Glutamatergic neuron (in vitro differentiated cells): ENCODE measurements at regions not wholly inside any gene's neighbourhood (a gene's known extent, or its start where the extent isn't known, plus 50 kb on each side); places are given as distances from the start of the nearest gene placed in this dataset.

Experiments used
- DNase-seq: peaks from one replicate; pipeline ENCODE4 v3.0.0; 2022
- H3K27ac Mint-ChIP-seq: one replicate; pipeline ENCODE4 v1.8.0; 2020; ENCODE audit warnings: mild to moderate bottlenecking, mixed read lengths, inconsistent platforms; ENCODE audit not compliant: unreplicated experiment
- H3K27me3 Mint-ChIP-seq: one replicate; pipeline ENCODE4 v1.8.0; 2020; ENCODE audit warnings: mild to moderate bottlenecking, moderate library complexity, mixed read lengths, inconsistent platforms; ENCODE audit not compliant: unreplicated experiment
- H3K36me3 Mint-ChIP-seq: one replicate; pipeline ENCODE4 v1.8.0; 2020; ENCODE audit warnings: mild to moderate bottlenecking, mixed read lengths, inconsistent platforms; ENCODE audit not compliant: unreplicated experiment
- H3K4me1 Mint-ChIP-seq: one replicate; pipeline ENCODE4 v1.8.0; 2020; ENCODE audit warnings: mild to moderate bottlenecking, low read depth, mixed read lengths, inconsistent platforms; ENCODE audit not compliant: unreplicated experiment
- H3K4me3 Mint-ChIP-seq: one replicate; pipeline ENCODE4 v1.8.0; 2020; ENCODE audit warnings: mild to moderate bottlenecking, mixed read lengths, inconsistent platforms; ENCODE audit not compliant: unreplicated experiment
- H3K9me3 Mint-ChIP-seq: one replicate; pipeline ENCODE4 v1.8.0; 2020; ENCODE audit warnings: mild to moderate bottlenecking, moderate library complexity, mixed read lengths, inconsistent platforms; ENCODE audit not compliant: unreplicated experiment
- TF ChIP-seq, protein P1 (sequence below): fragments of 200-600 bp; sonication (generic); IDR thresholded peaks from one replicate; pipeline ENCODE4 v1.5.0; 2021; ENCODE audit not compliant: partially characterized antibody, unreplicated experiment

DNA sequence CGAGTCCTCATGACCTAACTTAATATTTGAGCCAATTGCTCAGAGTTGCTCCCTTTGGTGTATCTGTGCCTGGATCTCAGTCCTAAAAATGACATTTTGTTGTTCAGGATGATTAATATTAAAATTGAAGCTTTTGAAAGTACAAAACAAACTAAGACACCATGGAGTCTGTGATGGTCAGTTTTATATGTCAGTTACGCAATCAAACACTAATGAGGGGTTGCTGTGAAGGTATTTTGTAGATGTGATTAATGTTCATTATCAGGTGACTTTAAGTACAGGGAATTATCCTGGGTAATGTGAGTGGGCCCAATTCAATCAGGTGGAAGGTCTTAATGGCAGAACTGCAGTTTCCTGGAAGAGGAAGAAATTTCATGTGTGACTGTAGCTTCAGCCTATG is 546.7 kb downstream of the REEP3 start:
- no peaks in the 10 kb centered on the region for H3K36me3 Mint-ChIP-seq
- TF ChIP-seq, protein P1, sequence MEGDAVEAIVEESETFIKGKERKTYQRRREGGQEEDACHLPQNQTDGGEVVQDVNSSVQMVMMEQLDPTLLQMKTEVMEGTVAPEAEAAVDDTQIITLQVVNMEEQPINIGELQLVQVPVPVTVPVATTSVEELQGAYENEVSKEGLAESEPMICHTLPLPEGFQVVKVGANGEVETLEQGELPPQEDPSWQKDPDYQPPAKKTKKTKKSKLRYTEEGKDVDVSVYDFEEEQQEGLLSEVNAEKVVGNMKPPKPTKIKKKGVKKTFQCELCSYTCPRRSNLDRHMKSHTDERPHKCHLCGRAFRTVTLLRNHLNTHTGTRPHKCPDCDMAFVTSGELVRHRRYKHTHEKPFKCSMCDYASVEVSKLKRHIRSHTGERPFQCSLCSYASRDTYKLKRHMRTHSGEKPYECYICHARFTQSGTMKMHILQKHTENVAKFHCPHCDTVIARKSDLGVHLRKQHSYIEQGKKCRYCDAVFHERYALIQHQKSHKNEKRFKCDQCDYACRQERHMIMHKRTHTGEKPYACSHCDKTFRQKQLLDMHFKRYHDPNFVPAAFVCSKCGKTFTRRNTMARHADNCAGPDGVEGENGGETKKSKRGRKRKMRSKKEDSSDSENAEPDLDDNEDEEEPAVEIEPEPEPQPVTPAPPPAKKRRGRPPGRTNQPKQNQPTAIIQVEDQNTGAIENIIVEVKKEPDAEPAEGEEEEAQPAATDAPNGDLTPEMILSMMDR: no peak
- no peak for DNase-seq
- no peak overlapping the region for H3K27ac Mint-ChIP-seq
- no peaks in the 10 kb centered on the region for H3K4me1 Mint-ChIP-seq
- H3K4me3 Mint-ChIP-seq: no peak overlapping the region
- H3K27me3 Mint-ChIP-seq: no peaks in the 10 kb centered on the region
- no peaks in the 10 kb centered on the region for H3K9me3 Mint-ChIP-seq

DNA sequence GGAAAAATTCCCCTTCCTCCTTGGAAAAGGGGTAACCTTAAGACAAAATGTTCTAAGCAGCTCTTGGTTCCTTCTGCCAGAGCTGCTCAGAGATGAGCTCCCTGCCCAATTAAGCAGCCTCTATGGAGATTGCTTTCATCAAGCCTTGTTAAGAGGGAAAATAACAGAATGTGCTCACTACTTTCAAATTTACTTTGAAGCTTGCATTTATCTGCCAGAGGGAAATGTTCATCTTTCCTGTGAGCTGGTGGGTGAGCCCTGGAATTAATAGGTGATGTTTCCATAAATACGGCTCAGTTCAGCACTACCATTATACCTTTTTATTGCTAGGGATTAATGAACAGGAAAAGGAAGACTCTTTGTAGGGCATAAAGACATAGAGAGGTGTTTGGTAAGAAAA is 549.0 kb downstream of the REEP3 start:
- DNase-seq: no peak

DNA sequence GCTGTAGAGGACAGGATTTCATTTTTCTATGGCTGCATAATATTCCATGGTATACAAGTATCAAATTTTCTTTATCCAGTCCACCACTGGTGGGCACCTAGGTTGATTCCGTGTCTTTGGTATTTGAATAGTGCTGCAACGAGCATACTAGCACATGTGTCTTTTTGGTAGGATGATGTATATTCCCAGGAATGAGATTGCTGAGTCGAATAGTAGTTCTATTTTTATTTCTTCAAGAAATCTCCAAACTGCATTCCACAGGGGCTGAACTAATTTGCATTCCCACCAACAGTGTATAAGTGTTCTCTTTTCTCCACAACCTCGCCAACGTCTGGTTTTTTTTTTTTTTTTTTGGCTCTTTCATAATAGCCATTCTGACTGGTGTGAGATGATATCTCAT is 550.0 kb downstream of the REEP3 start:
- Mint-ChIP-seq H3K36me3 (no peaks in the 10 kb centered on the region), H3K4me1 (no peaks in the 10 kb centered on the region), H3K27me3 (no peaks in the 10 kb centered on the region), H3K9me3 (no peaks in the 10 kb centered on the region), H3K27ac (no peak overlapping the region), H3K4me3 (no peak overlapping the region)
- DNase-seq: no peak
- TF ChIP-seq, protein P1: no peak

More for the DNA sequence above, 549.0 kb downstream of the REEP3 start:
- Mint-ChIP-seq H3K27me3 (no peaks in the 10 kb centered on the region), H3K4me3 (no peak overlapping the region), H3K27ac (no peak overlapping the region), H3K36me3 (no peaks in the 10 kb centered on the region), H3K4me1 (no peaks in the 10 kb centered on the region), H3K9me3 (no peaks in the 10 kb centered on the region)
- TF ChIP-seq, protein P1: no peak

DNA sequence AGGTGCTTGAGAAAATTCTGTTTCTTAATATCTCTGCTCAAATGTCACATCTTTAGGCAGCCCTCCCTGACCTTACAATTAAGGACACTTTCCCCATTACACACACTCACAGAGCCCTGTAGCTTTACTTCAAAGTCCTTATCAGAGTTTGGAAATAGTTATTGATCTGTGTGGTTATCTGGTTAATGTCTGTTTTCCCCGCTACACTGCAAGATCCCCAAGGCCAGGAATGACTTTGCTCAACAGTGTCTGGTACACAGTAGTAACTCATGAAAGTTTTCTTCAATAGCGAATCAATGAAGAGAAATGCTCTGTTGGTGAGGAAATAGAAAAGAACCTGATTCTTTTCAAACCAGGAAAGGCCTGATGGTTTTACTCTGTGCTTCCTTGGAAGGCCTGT is 554.4 kb downstream of the REEP3 start:
- TF ChIP-seq, protein P1: no peak
- Mint-ChIP-seq H3K27ac (no peak overlapping the region), H3K4me3 (no peak overlapping the region), H3K9me3 (no peaks in the 10 kb centered on the region), H3K4me1 (peaks cover 2% of the 10 kb centered on the region), H3K36me3 (no peaks in the 10 kb centered on the region), H3K27me3 (no peaks in the 10 kb centered on the region)
- no peak for DNase-seq

DNA sequence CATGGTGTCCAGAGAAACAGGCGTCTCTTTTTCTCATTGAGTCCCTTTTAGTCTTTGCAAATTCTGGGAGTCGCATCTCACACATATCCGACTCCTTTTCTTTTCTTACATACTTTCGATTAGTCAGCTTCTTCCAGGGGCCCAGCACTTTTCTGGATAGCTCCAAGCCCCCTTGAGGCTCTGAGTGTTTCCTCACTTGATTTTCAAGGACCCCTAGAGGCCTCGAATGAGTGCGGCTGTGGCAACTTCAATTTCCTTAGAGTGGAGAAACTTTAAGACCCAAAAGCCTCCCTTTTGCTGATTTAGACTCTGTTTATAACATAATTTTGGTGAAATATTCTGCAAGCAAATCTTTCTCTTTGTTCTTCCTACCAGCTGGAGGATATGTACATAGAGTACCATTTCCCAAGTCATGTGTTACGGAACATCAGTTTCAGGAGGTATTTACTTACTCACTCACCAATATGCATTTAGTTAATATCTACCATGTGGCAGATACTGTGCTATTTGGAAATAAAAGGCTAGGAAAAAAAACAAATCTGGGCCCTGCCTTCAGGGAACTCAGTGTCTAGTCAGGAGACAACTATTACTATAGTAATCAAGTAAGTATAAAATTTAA is 555.2 kb downstream of the REEP3 start:
- H3K9me3 Mint-ChIP-seq: no peaks in the 10 kb centered on the region
- no peaks in the 10 kb centered on the region for H3K27me3 Mint-ChIP-seq
- no peaks in the 10 kb centered on the region for H3K36me3 Mint-ChIP-seq
- no peak overlapping the region for H3K4me3 Mint-ChIP-seq
- H3K4me1 Mint-ChIP-seq: peaks cover 2% of the 10 kb centered on the region
- TF ChIP-seq, protein P1: no peak
- no peak for DNase-seq
- no peak overlapping the region for H3K27ac Mint-ChIP-seq
